Middle frontal gyrus (tissue), 1 donor: ENCODE measurements at regions not wholly inside any gene's neighbourhood (a gene's known extent, or its start where the extent isn't known, plus 50 kb on each side); places are given as distances from the start of the nearest gene placed in this dataset.
"Not testable (repeated sequence)": the region's sequence is repeated elsewhere in the genome, so short reads cannot be mapped to it uniquely, and the experiment has no call there.

ENCODE experiments used
- DNase-seq: peaks from one replicate; pipeline ENCODE4 v3.0.0-alpha.2; 2015; ENCODE audit warnings: low spot score; ENCODE audit errors: extremely low spot score

GRCh38 chr7:50920031-50920635 lies 137.4 kb upstream of the GRB10 start:
- no peak for DNase-seq

GRCh38 chr7:50915621-50916020 lies 132.9 kb upstream of the GRB10 start:
- DNase-seq, result no peak

- DNase-seq, result no peak
These were observed 131.8 kb upstream of the GRB10 start for GRCh38 chr7:50914460-50914859.

- DNase-seq, result no peak
These were observed 126.1 kb upstream of the GRB10 start for GRCh38 chr7:50908628-50909290.

- DNase-seq, result not testable (repeated sequence)
These were observed 116.1 kb upstream of the GRB10 start for GRCh38 chr7:50898604-50899477.

GRCh38 chr7:50887061-50887460 lies 104.4 kb upstream of the GRB10 start:
- DNase-seq, result not testable (repeated sequence)

GRCh38 chr7:50872437-50872836 lies 89.7 kb upstream of the GRB10 start:
- DNase-seq, result no peak

GRCh38 chr7:50869108-50869725 lies 86.5 kb upstream of the GRB10 start:
- no peak for DNase-seq

GRCh38 chr7:50868426-50869100 lies 85.9 kb upstream of the GRB10 start:
- no peak for DNase-seq

- DNase-seq, result no peak
These were observed 84.3 kb upstream of the GRB10 start for GRCh38 chr7:50867034-50867356.

GRCh38 chr7:50866343-50867033 lies 83.8 kb upstream of the GRB10 start:
- DNase-seq, result no peak

GRCh38 chr7:50865450-50865849 lies 82.8 kb upstream of the GRB10 start:
- no peak for DNase-seq

- DNase-seq, result no peak
These were observed 82.0 kb upstream of the GRB10 start for GRCh38 chr7:50864694-50865093.

GRCh38 chr7:50863053-50863452 lies 80.4 kb upstream of the GRB10 start:
- no peak for DNase-seq

- no peak for DNase-seq
These were observed 79.6 kb upstream of the GRB10 start for GRCh38 chr7:50862302-50862701.

- no peak for DNase-seq
These were observed 77.9 kb upstream of the GRB10 start for GRCh38 chr7:50860598-50860997.

GRCh38 chr7:50860174-50860573 lies 77.5 kb upstream of the GRB10 start:
- no peak for DNase-seq

GRCh38 chr7:50858528-50859245 lies 76.0 kb upstream of the GRB10 start:
- no peak for DNase-seq

GRCh38 chr7:50857804-50858489 lies 75.3 kb upstream of the GRB10 start:
- DNase-seq, result no peak

- DNase-seq, result no peak
These were observed 74.1 kb upstream of the GRB10 start for GRCh38 chr7:50856806-50857205.
